AG04450 (cell line): ENCODE measurements at regions not wholly inside any gene's neighbourhood (a gene's known extent, or its start where the extent isn't known, plus 50 kb on each side); places are given as distances from the start of the nearest gene placed in this dataset.
A peak's percentile ranks its signal among the peaks of the same experiment; 100 is the strongest.

Experiments
- CTCF ChIA-PET: fragments of 300-600, 350-600 bp; formaldehyde crosslinking; extraction: SDS; loops from one replicate; lab custom pipeline; 2022; ENCODE audit warnings: antibody characterized with exemption, inconsistent platforms; lab: Charles Lee
- POLR2A ChIA-PET: fragments of 350-600 bp; formaldehyde crosslinking; extraction: SDS; loops from one replicate; lab custom pipeline; 2021; ENCODE audit warnings: antibody characterized with exemption, inconsistent platforms; lab: Yijun Ruan, JAX
- DNase-seq: peaks from one replicate; pipeline ENCODE4 v3.0.0-alpha.2; 2011; ENCODE audit warnings: low read depth, low spot score
- H3K27ac ChIP-seq: one replicate; pipeline ENCODE4 v1.5.1; 2012; ENCODE audit warnings: low read depth, low read length, control low read depth
- H3K27me3 ChIP-seq: one replicate; pipeline ENCODE4 v1.6.0; 2012; ENCODE audit warnings: low read length; ENCODE audit not compliant: control insufficient read depth, insufficient read depth
- H3K4me3 ChIP-seq: 2 replicates; pipeline ENCODE4 v1.5.1; 2011; ENCODE audit warnings: mild to moderate bottlenecking, low read depth, low read length, control low read depth
- H3K9me3 ChIP-seq: 2 replicates; pipeline ENCODE4 v1.5.1; 2012; ENCODE audit warnings: low read length; ENCODE audit not compliant: control insufficient read depth, insufficient read depth
- CTCF ChIP-seq: IDR thresholded peaks from 2 replicates; pipeline ENCODE4 v1.5.1; 2011; ENCODE audit warnings: low read depth, low read length, control low read depth, inconsistent platforms

DNA sequence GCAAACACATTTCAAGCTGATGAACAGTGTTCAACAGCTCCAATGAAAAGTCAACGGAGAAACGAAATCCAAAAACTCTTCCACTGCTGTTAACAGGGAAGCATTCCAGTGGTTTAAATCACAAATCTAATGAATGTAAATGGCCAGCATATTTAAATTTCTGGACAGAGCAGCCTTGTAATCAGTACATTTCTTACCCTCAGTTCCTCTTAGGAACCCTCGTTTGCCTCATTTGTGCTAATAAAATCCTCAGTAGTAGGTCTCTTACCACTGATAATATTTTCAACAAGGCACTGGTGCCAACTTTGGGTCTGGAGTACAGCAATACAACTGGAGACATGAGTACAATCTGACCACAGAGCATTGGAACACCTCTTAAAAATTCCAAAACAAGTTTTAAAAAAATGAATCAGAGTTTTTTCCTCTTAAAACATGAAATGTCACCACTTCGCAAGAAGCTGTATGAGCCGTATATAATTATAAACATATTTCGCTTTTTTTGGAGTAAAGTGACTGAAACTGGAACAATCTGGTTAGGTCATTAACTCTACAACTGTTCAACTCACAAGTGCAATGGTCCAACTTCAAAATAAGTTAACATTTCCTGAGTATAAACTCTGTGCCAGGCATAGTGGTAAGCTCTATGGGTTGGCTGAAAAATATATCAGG, 211.2 kb downstream of the CPEB2 start:
- ChIA-PET CTCF (interaction anchor here (1.5 kb wide), 1 partner anchor 16 kb away, joined by 6 read pairs; no protein-coding TSS in a partner anchor), POLR2A (no interaction called here)
- peaks cover 15% of the 10 kb centered on the region for H3K27me3 ChIP-seq
- no peaks in the 10 kb centered on the region for H3K9me3 ChIP-seq
- H3K4me3 ChIP-seq: no peak overlapping the region
- TF ChIP-seq CTCF: no peak
- H3K27ac ChIP-seq: no peak overlapping the region
- DNase-seq: no peak

- H3K4me3 ChIP-seq: no peak overlapping the region
- no peaks in the 10 kb centered on the region for H3K9me3 ChIP-seq
- no peak overlapping the region for H3K27ac ChIP-seq
- no peak for TF ChIP-seq CTCF
- ChIA-PET CTCF (no interaction called here), POLR2A (no interaction called here)
- H3K27me3 ChIP-seq: peaks cover 15% of the 10 kb centered on the region
- no peak for DNase-seq
Observed at GRCh38 chr4:15215109-15215508, 212.7 kb upstream of the C1QTNF7 start.

GRCh38 chr4:15226203-15226602, 201.6 kb upstream of the C1QTNF7 start:
- Histone ChIP-seq H3K27ac (no peak overlapping the region), H3K9me3 (no peaks in the 10 kb centered on the region), H3K4me3 (no peak overlapping the region), H3K27me3 (no peaks in the 10 kb centered on the region)
- ChIA-PET CTCF (no interaction called here), POLR2A (no interaction called here)
- DNase-seq: no peak
- no peak for TF ChIP-seq CTCF

- peak; percentile 81 for TF ChIP-seq CTCF
- H3K27ac ChIP-seq: peak overlapping the region; percentile 47
- no peaks in the 10 kb centered on the region for H3K9me3 ChIP-seq
- POLR2A ChIA-PET: no interaction called here
- no peak overlapping the region for H3K4me3 ChIP-seq
- CTCF ChIA-PET: interaction anchor here (0.6 to 9.3 kb wide), 24 partner anchors 12 to 1028 kb away, joined by 3 to 191 read pairs (median 4); partner anchors contain the start of gene CC2D2A
- H3K27me3 ChIP-seq: no peaks in the 10 kb centered on the region
- DNase-seq: peak; percentile 79
Observed at GRCh38 chr4:15231265-15232091, 196.4 kb upstream of the C1QTNF7 start.
